ENCODE measurements at regions not wholly inside any gene's neighbourhood (a gene's known extent, or its start where the extent isn't known, plus 50 kb on each side); places are given as distances from the start of the nearest gene placed in this dataset.

DNA sequence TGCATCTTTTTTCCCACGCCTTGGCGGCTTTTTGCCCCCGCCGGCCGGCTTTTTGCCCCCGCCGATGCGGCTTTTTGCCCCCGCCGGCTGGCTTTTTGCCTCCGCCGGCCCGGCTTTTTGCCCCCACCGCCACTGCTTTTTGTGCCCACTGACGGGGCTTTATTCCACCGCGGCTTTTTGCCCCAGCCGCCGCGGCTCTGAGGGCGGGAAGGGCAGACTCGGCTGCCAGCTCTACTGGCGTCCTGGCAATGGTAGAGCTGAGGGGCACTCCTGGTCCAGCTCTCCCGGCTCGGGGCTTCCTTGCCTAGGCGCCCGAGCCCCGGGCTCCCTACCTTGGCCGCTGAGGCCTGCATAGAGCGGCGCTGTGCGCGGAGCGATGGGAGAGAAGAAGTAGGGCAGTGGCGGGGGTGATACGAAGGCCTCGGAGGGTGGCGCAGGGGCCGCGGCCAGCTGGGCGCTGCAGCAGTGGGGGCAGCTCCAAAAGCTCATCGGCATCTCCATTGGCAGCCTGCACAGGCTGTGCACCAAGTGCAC, 591.4 kb downstream of the TP53TG3F start:
- H3K4me3 ChIP-seq (ENCODE audit: low read depth in 2 of 2, low read length in 1 of 2): no peak overlapping the region
- H3K36me3 ChIP-seq (replicated peaks in 1 of 2; ENCODE audit: control insufficient read depth in 1 of 2, insufficient read depth in 2 of 2, low read length in 1 of 2): no peaks in the 10 kb centered on the region
- DNase-seq: peak; percentile 1
- H3K27me3 ChIP-seq (ENCODE audit: insufficient read depth): no peaks in the 10 kb centered on the region
- POLR2A ChIA-PET: no interaction called here
- H2AFZ ChIP-seq (ENCODE audit: low read depth): no peak overlapping the region
- H3K4me2 ChIP-seq: no peak overlapping the region
- H3K9me2 ChIP-seq: no peaks in the 10 kb centered on the region
- no peaks in the 10 kb centered on the region for H3K79me2 ChIP-seq (ENCODE audit: insufficient read depth)
- H3K27ac ChIP-seq (ENCODE audit: low read depth in 2 of 2, low read length in 1 of 2): no peak overlapping the region
- H3K9me3 ChIP-seq: no peaks in the 10 kb centered on the region
- CTCF ChIA-PET: no interaction called here
- H3F3A ChIP-seq (replicated peaks; ENCODE audit: insufficient read depth): no peaks in the 10 kb centered on the region
- H3K9ac ChIP-seq: no peak overlapping the region
- TF ChIP-seq NFIC (IDR thresholded peaks at IDR 0.05; ENCODE audit: borderline replicate concordance) (no peak), GATA2 (CRISPR knock-in tag; IDR thresholded peaks at IDR 0.05) (no peak), SIN3A (IDR thresholded peaks at IDR 0.05; ENCODE audit: borderline replicate concordance, low read depth, low read length) (no peak)
- TF ChIP-seq, protein P1, sequence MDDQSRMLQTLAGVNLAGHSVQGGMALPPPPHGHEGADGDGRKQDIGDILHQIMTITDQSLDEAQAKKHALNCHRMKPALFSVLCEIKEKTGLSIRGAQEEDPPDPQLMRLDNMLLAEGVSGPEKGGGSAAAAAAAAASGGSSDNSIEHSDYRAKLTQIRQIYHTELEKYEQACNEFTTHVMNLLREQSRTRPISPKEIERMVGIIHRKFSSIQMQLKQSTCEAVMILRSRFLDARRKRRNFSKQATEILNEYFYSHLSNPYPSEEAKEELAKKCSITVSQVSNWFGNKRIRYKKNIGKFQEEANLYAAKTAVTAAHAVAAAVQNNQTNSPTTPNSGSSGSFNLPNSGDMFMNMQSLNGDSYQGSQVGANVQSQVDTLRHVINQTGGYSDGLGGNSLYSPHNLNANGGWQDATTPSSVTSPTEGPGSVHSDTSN (IDR thresholded peaks at IDR 0.05): no peak
- H3K4me1 ChIP-seq (ENCODE audit: control insufficient read depth in 1 of 2, insufficient read depth in 2 of 2, low read depth in 1 of 2, low read length in 1 of 2): no peaks in the 10 kb centered on the region
- H4K20me1 ChIP-seq (ENCODE audit: insufficient read depth): no peaks in the 10 kb centered on the region
- 56% methylated on average over 42 of the region's 42 CpGs for WGBS (ENCODE audit: low lambda C conversion rate)

DNA sequence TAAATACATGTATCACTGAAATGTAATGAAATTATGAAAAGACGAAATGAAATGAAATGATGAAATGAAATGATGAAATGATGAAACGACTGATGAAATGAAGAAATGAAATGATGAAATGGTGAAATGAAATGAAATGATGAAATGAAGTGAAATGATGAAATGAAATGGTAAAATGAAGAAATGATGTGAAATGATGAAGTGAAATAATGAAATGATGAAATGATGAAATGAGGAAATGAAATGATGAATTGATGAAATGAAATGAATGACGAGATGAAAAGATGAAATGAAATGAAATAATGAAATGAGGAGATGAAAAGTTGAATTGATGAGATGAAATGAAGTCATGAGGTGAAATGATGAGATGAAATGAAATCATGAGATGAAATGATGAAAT, 594.7 kb downstream of the TP53TG3F start:
- Histone ChIP-seq H3K4me1 (ENCODE audit: control insufficient read depth in 1 of 2, insufficient read depth in 2 of 2, low read depth in 1 of 2, low read length in 1 of 2) (no peaks in the 10 kb centered on the region), H4K20me1 (ENCODE audit: insufficient read depth) (no peaks in the 10 kb centered on the region), H3K36me3 (replicated peaks in 1 of 2; ENCODE audit: control insufficient read depth in 1 of 2, insufficient read depth in 2 of 2, low read length in 1 of 2) (no peaks in the 10 kb centered on the region), H3K27ac (ENCODE audit: low read depth in 2 of 2, low read length in 1 of 2) (no peak overlapping the region), H2AFZ (ENCODE audit: low read depth) (no peak overlapping the region), H3K4me3 (ENCODE audit: low read depth in 2 of 2, low read length in 1 of 2) (no peak overlapping the region), H3K27me3 (ENCODE audit: insufficient read depth) (no peaks in the 10 kb centered on the region), H3K4me2 (no peak overlapping the region), H3K9ac (no peak overlapping the region), H3K9me2 (no peaks in the 10 kb centered on the region), H3K79me2 (ENCODE audit: insufficient read depth) (no peaks in the 10 kb centered on the region), H3K9me3 (no peaks in the 10 kb centered on the region), H3F3A (replicated peaks; ENCODE audit: insufficient read depth) (no peaks in the 10 kb centered on the region)
- WGBS (ENCODE audit: low lambda C conversion rate): under 1% methylated on average over 3 of the region's 3 CpGs
- CTCF ChIA-PET: no interaction called here
- no peak for TF ChIP-seq SIN3A (IDR thresholded peaks at IDR 0.05; ENCODE audit: borderline replicate concordance, low read depth, low read length)
- no peak for TF ChIP-seq EZH2phosphoT487 (IDR thresholded peaks at IDR 0.05; ENCODE audit: borderline replicate concordance, low read depth)
- no peak for TF ChIP-seq SMC3 (IDR thresholded peaks at IDR 0.05; ENCODE audit: low read depth, low read length)
- TF ChIP-seq, protein P2, sequence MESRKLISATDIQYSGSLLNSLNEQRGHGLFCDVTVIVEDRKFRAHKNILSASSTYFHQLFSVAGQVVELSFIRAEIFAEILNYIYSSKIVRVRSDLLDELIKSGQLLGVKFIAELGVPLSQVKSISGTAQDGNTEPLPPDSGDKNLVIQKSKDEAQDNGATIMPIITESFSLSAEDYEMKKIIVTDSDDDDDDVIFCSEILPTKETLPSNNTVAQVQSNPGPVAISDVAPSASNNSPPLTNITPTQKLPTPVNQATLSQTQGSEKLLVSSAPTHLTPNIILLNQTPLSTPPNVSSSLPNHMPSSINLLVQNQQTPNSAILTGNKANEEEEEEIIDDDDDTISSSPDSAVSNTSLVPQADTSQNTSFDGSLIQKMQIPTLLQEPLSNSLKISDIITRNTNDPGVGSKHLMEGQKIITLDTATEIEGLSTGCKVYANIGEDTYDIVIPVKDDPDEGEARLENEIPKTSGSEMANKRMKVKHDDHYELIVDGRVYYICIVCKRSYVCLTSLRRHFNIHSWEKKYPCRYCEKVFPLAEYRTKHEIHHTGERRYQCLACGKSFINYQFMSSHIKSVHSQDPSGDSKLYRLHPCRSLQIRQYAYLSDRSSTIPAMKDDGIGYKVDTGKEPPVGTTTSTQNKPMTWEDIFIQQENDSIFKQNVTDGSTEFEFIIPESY (IDR thresholded peaks at IDR 0.05; ENCODE audit: borderline replicate concordance, low read depth): no peak
- TF ChIP-seq, protein P3, sequence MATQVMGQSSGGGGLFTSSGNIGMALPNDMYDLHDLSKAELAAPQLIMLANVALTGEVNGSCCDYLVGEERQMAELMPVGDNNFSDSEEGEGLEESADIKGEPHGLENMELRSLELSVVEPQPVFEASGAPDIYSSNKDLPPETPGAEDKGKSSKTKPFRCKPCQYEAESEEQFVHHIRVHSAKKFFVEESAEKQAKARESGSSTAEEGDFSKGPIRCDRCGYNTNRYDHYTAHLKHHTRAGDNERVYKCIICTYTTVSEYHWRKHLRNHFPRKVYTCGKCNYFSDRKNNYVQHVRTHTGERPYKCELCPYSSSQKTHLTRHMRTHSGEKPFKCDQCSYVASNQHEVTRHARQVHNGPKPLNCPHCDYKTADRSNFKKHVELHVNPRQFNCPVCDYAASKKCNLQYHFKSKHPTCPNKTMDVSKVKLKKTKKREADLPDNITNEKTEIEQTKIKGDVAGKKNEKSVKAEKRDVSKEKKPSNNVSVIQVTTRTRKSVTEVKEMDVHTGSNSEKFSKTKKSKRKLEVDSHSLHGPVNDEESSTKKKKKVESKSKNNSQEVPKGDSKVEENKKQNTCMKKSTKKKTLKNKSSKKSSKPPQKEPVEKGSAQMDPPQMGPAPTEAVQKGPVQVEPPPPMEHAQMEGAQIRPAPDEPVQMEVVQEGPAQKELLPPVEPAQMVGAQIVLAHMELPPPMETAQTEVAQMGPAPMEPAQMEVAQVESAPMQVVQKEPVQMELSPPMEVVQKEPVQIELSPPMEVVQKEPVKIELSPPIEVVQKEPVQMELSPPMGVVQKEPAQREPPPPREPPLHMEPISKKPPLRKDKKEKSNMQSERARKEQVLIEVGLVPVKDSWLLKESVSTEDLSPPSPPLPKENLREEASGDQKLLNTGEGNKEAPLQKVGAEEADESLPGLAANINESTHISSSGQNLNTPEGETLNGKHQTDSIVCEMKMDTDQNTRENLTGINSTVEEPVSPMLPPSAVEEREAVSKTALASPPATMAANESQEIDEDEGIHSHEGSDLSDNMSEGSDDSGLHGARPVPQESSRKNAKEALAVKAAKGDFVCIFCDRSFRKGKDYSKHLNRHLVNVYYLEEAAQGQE (IDR thresholded peaks at IDR 0.05; ENCODE audit: low read depth, low read length): no peak
- no peak for TF ChIP-seq TCF12 (IDR thresholded peaks at IDR 0.05)
- TF ChIP-seq FOSL2 (IDR thresholded peaks at IDR 0.05; ENCODE audit: borderline replicate concordance, low read depth): no peak
- TF ChIP-seq, protein P4, sequence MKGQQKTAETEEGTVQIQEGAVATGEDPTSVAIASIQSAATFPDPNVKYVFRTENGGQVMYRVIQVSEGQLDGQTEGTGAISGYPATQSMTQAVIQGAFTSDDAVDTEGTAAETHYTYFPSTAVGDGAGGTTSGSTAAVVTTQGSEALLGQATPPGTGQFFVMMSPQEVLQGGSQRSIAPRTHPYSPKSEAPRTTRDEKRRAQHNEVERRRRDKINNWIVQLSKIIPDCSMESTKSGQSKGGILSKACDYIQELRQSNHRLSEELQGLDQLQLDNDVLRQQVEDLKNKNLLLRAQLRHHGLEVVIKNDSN (IDR thresholded peaks at IDR 0.05; ENCODE audit: borderline replicate concordance, low read depth): no peak
- TF ChIP-seq, protein P1 (IDR thresholded peaks at IDR 0.05): no peak
- TF ChIP-seq, protein P5, sequence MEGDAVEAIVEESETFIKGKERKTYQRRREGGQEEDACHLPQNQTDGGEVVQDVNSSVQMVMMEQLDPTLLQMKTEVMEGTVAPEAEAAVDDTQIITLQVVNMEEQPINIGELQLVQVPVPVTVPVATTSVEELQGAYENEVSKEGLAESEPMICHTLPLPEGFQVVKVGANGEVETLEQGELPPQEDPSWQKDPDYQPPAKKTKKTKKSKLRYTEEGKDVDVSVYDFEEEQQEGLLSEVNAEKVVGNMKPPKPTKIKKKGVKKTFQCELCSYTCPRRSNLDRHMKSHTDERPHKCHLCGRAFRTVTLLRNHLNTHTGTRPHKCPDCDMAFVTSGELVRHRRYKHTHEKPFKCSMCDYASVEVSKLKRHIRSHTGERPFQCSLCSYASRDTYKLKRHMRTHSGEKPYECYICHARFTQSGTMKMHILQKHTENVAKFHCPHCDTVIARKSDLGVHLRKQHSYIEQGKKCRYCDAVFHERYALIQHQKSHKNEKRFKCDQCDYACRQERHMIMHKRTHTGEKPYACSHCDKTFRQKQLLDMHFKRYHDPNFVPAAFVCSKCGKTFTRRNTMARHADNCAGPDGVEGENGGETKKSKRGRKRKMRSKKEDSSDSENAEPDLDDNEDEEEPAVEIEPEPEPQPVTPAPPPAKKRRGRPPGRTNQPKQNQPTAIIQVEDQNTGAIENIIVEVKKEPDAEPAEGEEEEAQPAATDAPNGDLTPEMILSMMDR (IDR thresholded peaks at IDR 0.05): no peak
- no peak for TF ChIP-seq EP300 (IDR thresholded peaks at IDR 0.05; ENCODE audit: borderline replicate concordance in 1 of 2, low read depth in 1 of 2, low read length in 1 of 2)
- DNase-seq: no peak
- POLR2A ChIA-PET: no interaction called here
